ENCODE measurements at regions not wholly inside any gene's neighbourhood (a gene's known extent, or its start where the extent isn't known, plus 50 kb on each side); places are given as distances from the start of the nearest gene placed in this dataset.

GRCh38 chr3:189498995-189499704, 132.0 kb upstream of the TP63 start:
- TF ChIP-seq ZNF143 (CRISPR knock-in tag; IDR thresholded peaks at IDR 0.05) (no peak), SP2 (IDR thresholded peaks at IDR 0.05; ENCODE audit: extremely low read depth, low read depth, low read length, poor library complexity, severe bottlenecking) (no peak), GTF2B (IDR thresholded peaks at IDR 0.05; ENCODE audit: extremely low read depth, insufficient read length) (no peak), EP300 (IDR thresholded peaks at IDR 0.05; ENCODE audit: low read length) (no peak), SMARCC2 (IDR thresholded peaks at IDR 0.05; ENCODE audit: low read depth) (no peak)
- TF ChIP-seq, protein P1, sequence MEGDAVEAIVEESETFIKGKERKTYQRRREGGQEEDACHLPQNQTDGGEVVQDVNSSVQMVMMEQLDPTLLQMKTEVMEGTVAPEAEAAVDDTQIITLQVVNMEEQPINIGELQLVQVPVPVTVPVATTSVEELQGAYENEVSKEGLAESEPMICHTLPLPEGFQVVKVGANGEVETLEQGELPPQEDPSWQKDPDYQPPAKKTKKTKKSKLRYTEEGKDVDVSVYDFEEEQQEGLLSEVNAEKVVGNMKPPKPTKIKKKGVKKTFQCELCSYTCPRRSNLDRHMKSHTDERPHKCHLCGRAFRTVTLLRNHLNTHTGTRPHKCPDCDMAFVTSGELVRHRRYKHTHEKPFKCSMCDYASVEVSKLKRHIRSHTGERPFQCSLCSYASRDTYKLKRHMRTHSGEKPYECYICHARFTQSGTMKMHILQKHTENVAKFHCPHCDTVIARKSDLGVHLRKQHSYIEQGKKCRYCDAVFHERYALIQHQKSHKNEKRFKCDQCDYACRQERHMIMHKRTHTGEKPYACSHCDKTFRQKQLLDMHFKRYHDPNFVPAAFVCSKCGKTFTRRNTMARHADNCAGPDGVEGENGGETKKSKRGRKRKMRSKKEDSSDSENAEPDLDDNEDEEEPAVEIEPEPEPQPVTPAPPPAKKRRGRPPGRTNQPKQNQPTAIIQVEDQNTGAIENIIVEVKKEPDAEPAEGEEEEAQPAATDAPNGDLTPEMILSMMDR (IDR thresholded peaks at IDR 0.05 in 2 of 3, conservative IDR thresholded peaks at IDR 0.05 in 1 of 3; ENCODE audit: insufficient read depth in 2 of 3, low read depth in 1 of 3, low read length in 3 of 3): no peak

All from K562 (cell line).